GM12878 (cell line): ENCODE measurements at regions not wholly inside any gene's neighbourhood (a gene's known extent, or its start where the extent isn't known, plus 50 kb on each side); places are given as distances from the start of the nearest gene placed in this dataset.

Experiments
- ATAC-seq: fragments of 200-7000 bp; cut with Tn5 transposase; 3 replicates; pipeline ENCODE4 v1.9.1; 2020; ENCODE audit warnings: mild to moderate bottlenecking, moderate library complexity
- BruUV-seq: library from RNA; stranded (reverse); fragments of 400-500 nt; replicated peaks from 2 replicates; lab custom pipeline; 2021; lab: Mats Ljungman, UMichigan
- CTCF ChIA-PET: fragments of 300-600 bp; sonication (Branson Sonifier 250); formaldehyde crosslinking; extraction: SDS; loops from one replicate; lab custom pipeline; 2021; ENCODE audit warnings: inconsistent platforms; lab: Yijun Ruan, JAX
- POLR2A ChIA-PET: fragments of 350-600 bp; formaldehyde crosslinking; extraction: SDS; loops from one replicate; lab custom pipeline; 2021; ENCODE audit warnings: inconsistent platforms; lab: Charles Lee
- RAD21 ChIA-PET: fragments of 300-600 bp; sonication (Branson Sonifier 250); formaldehyde crosslinking; loops from one replicate; lab custom pipeline; 2023; ENCODE audit warnings: antibody characterized with exemption; ENCODE audit not compliant: unreplicated experiment; lab: Charles Lee
- SMC1A ChIA-PET: fragments of 300-600 bp; sonication (Branson Sonifier 250); formaldehyde crosslinking; loops from one replicate; lab custom pipeline; 2023; ENCODE audit not compliant: unreplicated experiment, uncharacterized antibody; lab: Charles Lee
- DNase-seq: peaks from one replicate; pipeline ENCODE4 v3.0.0-alpha.2; 2011; ENCODE audit warnings: low read depth, low spot score
- FAIRE-seq: peaks from 3 replicates; lab custom pipeline; 2011; peaks lifted over from hg19 to GRCh38; lab: Jason Lieb, UNC
- H2AFZ ChIP-seq: 2 replicates; pipeline ENCODE4 v1.6.0; 2011; ENCODE audit warnings: low read depth, low read length, control low read depth; ENCODE audit not compliant: control insufficient read depth
- H3K27ac ChIP-seq: 2 replicates; pipeline ENCODE4 v1.5.1; 2011; ENCODE audit warnings: control low read depth; ENCODE audit not compliant: control insufficient read depth, insufficient read depth
- H3K27me3 ChIP-seq, 2 experiments: replicated peaks in 1 of 2; 2 replicates each; pipeline versions ENCODE4 v1.6.0 to v1.6.1; 2011; ENCODE audit warnings: low read length in 1 of 2; ENCODE audit not compliant: control insufficient read depth in 2 of 2, insufficient read depth in 2 of 2
- H3K36me3 ChIP-seq, 2 experiments: 2 replicates each; pipeline ENCODE4 v1.5.1; 2011; ENCODE audit warnings: low read length in 1 of 2; ENCODE audit not compliant: control insufficient read depth in 2 of 2, insufficient read depth in 2 of 2
- H3K4me1 ChIP-seq: 2 replicates; pipeline ENCODE4 v1.6.1; 2011; ENCODE audit warnings: mild to moderate bottlenecking, low read length, moderate library complexity, mixed read lengths; ENCODE audit not compliant: control insufficient read depth, insufficient read depth
- H3K4me2 ChIP-seq: 2 replicates; pipeline ENCODE4 v1.6.0; 2011; ENCODE audit warnings: control low read depth; ENCODE audit not compliant: control insufficient read depth, insufficient read depth
- H3K4me3 ChIP-seq: fragments of 200-600 bp; sonication (generic); 2 replicates; pipeline ENCODE4 v1.5.1; 2016
- H3K79me2 ChIP-seq: 2 replicates; pipeline ENCODE4 v1.6.0; 2011; ENCODE audit warnings: low read length; ENCODE audit not compliant: control insufficient read depth, insufficient read depth
- H3K9ac ChIP-seq: 2 replicates; pipeline ENCODE4 v1.8.0; 2011; ENCODE audit warnings: low read length, control low read depth, mixed read lengths; ENCODE audit not compliant: control insufficient read depth, insufficient read depth
- H3K9me3 ChIP-seq: replicated peaks from 3 replicates; pipeline ENCODE4 v1.5.1; 2011; ENCODE audit warnings: mild to moderate bottlenecking, low read length; ENCODE audit not compliant: control insufficient read depth, insufficient read depth
- H4K20me1 ChIP-seq: 2 replicates; pipeline ENCODE4 v1.6.0; 2011; ENCODE audit not compliant: control insufficient read depth, insufficient read depth
- NR2C2 ChIP-seq: IDR thresholded peaks from 2 replicates; pipeline ENCODE4 v1.6.1; 2011; ENCODE audit warnings: borderline replicate concordance, low read depth; ENCODE audit not compliant: control insufficient read depth, insufficient read length
- RUNX3 ChIP-seq: IDR thresholded peaks from 2 replicates; pipeline ENCODE4 v1.6.1; 2012; ENCODE audit warnings: low read length, inconsistent platforms
- SIX5 ChIP-seq: IDR thresholded peaks from 2 replicates; pipeline ENCODE4 v1.6.1; 2011; ENCODE audit warnings: mild to moderate bottlenecking, low read depth, low read length, moderate library complexity; ENCODE audit not compliant: severe bottlenecking
- SPI1 ChIP-seq: IDR thresholded peaks from 2 replicates; pipeline ENCODE4 v1.6.1; 2011; ENCODE audit warnings: low read depth, mild to moderate bottlenecking, low read length, moderate library complexity, borderline replicate concordance; ENCODE audit not compliant: insufficient read depth
- YY1 ChIP-seq: IDR thresholded peaks from 2 replicates; pipeline ENCODE4 v1.6.1; 2011; ENCODE audit warnings: low read depth, mild to moderate bottlenecking, low read length
- ZNF207 ChIP-seq: fragments of 450-650 bp; IDR thresholded peaks from 2 replicates; pipeline ENCODE4 v1.6.1; 2014; ENCODE audit warnings: antibody characterized with exemption, mild to moderate bottlenecking, borderline replicate concordance
- WGBS: methylation state at CpG from one replicate; pipeline ENCODE4 v1.1.6; 2016; ENCODE audit warnings: low lambda C conversion rate; ENCODE audit not compliant: insufficient replicate concordance, insufficient coverage; ENCODE audit errors: missing lambda C conversion rate; 5-methylcytosine and 5-hydroxymethylcytosine counted together
- in situ Hi-C: fragments of 300-500 bp; cut with MboI; formaldehyde crosslinking; loops from 9 replicates; pipeline ENCODE4 v1.14.3; 2018; ENCODE audit warnings: mixed read lengths
- intact Hi-C: fragments of 100-400 bp; cut with micrococcal nuclease; formaldehyde crosslinking; loops from one replicate; pipeline ENCODE4 v1.14.2; 2022; ENCODE audit not compliant: unreplicated experiment
- TF ChIP-seq, protein P1 (sequence below): fragments of 450-650 bp; formaldehyde crosslinking; IDR thresholded peaks from 2 replicates; pipeline ENCODE4 v1.4.0; 2022; ENCODE audit warnings: mild to moderate bottlenecking, moderate library complexity

GRCh38 chr4:66048861-66049260 lies 378.6 kb upstream of the EPHA5 start:
- RAD21 ChIA-PET, result no interaction called here
- H3K27ac ChIP-seq, result no peak overlapping the region
- no peak overlapping the region for H3K9ac ChIP-seq
- no peaks in the 10 kb centered on the region for H3K36me3 ChIP-seq
- no TSS peak for BruUV-seq
- no peaks in the 10 kb centered on the region for H3K79me2 ChIP-seq
- in situ Hi-C loops, result no loop called here
- intact Hi-C loops, result no loop called here
- no peak for ATAC-seq
- no peaks in the 10 kb centered on the region for H3K4me1 ChIP-seq
- H3K27me3 ChIP-seq, result no peaks in the 10 kb centered on the region; a peak in 1 of 4 replicates
- no peak for DNase-seq
- TF ChIP-seq NR2C2 (no peak), RUNX3 (no peak), ZNF207 (no peak)
- POLR2A ChIA-PET, result no interaction called here
- WGBS, result 13% methylated on average over 2 of the region's 2 CpGs
- no peak overlapping the region for H2AFZ ChIP-seq
- H3K4me2 ChIP-seq, result no peak overlapping the region
- H3K4me3 ChIP-seq, result no peak overlapping the region
- SMC1A ChIA-PET, result no interaction called here
- no peaks in the 10 kb centered on the region for H4K20me1 ChIP-seq
- no peak for FAIRE-seq
- CTCF ChIA-PET, result interaction anchor here (0.8 kb wide), 1 partner anchor 292 kb away, joined by 3 read pairs; no protein-coding TSS in a partner anchor
- no peaks in the 10 kb centered on the region for H3K9me3 ChIP-seq

DNA sequence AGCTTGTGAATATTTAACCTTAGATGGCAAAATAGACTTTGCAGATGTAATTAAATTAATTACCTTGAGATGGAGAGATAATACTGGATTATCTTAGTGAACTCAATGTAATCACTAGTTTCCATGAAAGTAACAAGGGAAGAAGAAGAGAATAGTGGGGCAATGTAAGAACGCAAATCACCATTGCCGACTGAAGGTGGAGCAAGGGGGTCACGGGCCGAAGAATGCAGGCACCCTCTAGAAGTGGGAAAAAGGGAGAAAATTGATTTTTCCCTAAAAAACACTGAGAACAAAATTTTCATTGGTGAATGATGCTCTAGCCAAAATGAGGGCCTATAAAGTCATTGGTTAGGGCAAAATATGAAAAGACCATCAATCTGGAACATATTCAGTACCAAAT lies 375.6 kb upstream of the EPHA5 start:
- 35% methylated on average over 4 of the region's 4 CpGs for WGBS
- Histone ChIP-seq H2AFZ (no peak overlapping the region), H3K4me1 (no peaks in the 10 kb centered on the region), H3K4me2 (no peak overlapping the region), H3K9me3 (no peaks in the 10 kb centered on the region), H3K4me3 (no peak overlapping the region), H3K36me3 (no peaks in the 10 kb centered on the region), H3K27me3 (no peaks in the 10 kb centered on the region; a peak in 1 of 4 replicates), H3K9ac (no peak overlapping the region), H3K79me2 (no peaks in the 10 kb centered on the region), H3K27ac (no peak overlapping the region), H4K20me1 (no peaks in the 10 kb centered on the region; the same call in 1 of the 2 replicates)
- ChIA-PET CTCF (no interaction called here), RAD21 (no interaction called here), POLR2A (interaction anchor here (0.7 kb wide), 1 partner anchor 15 kb away, joined by 4 read pairs; no protein-coding TSS in a partner anchor), SMC1A (no interaction called here)
- intact Hi-C loops (no loop called here), in situ Hi-C loops (no loop called here)
- ATAC-seq (no peak), DNase-seq (no peak), FAIRE-seq (no peak)
- BruUV-seq, result no TSS peak
- TF ChIP-seq YY1 (no peak), SPI1 (no peak), SIX5 (no peak)
- TF ChIP-seq, protein P1, sequence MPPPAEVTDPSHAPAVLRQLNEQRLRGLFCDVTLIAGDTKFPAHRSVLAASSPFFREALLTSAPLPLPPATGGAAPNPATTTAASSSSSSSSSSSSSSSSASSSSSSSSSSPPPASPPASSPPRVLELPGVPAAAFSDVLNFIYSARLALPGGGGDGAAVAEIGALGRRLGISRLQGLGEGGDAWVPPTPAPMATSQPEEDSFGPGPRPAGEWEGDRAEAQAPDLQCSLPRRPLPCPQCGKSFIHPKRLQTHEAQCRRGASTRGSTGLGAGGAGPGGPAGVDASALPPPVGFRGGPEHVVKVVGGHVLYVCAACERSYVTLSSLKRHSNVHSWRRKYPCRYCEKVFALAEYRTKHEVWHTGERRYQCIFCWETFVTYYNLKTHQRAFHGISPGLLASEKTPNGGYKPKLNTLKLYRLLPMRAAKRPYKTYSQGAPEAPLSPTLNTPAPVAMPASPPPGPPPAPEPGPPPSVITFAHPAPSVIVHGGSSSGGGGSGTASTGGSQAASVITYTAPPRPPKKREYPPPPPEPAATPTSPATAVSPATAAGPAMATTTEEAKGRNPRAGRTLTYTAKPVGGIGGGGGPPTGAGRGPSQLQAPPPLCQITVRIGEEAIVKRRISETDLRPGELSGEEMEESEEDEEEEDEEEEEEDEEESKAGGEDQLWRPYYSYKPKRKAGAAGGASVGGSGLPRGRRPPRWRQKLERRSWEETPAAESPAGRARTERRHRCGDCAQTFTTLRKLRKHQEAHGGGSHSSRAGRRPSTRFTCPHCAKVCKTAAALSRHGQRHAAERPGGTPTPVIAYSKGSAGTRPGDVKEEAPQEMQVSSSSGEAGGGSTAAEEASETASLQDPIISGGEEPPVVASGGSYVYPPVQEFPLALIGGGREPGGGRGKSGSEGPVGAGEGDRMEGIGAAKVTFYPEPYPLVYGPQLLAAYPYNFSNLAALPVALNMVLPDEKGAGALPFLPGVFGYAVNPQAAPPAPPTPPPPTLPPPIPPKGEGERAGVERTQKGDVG (CRISPR knock-in tag), result no peak
- TF ChIP-seq, all 136 proteins: peak for 0
